HG02870 (cell line): ENCODE measurements at regions not wholly inside any gene's neighbourhood (a gene's known extent, or its start where the extent isn't known, plus 50 kb on each side); places are given as distances from the start of the nearest gene placed in this dataset.

Source experiments
- ATAC-seq: cut with Tn5 transposase; IDR thresholded peaks from one replicate; pipeline ENCODE4 v1.9.1; 2021; ENCODE audit warnings: mild to moderate bottlenecking, moderate library complexity; ENCODE audit not compliant: unreplicated experiment

GRCh38 chr9:13719981-13720676 is 440.6 kb upstream of the MPDZ start:
- ATAC-seq: no peak

- ATAC-seq: no peak
Measured at GRCh38 chr9:13719446-13719845, 440.0 kb upstream of the MPDZ start.

GRCh38 chr9:13718539-13718938 is 439.0 kb upstream of the MPDZ start:
- no peak for ATAC-seq

- no peak for ATAC-seq
Measured at GRCh38 chr9:13718086-13718485, 438.6 kb upstream of the MPDZ start.

- no peak for ATAC-seq
Measured at GRCh38 chr9:13717322-13718054, 438.0 kb upstream of the MPDZ start.

GRCh38 chr9:13716601-13717321 is 437.3 kb upstream of the MPDZ start:
- ATAC-seq: no peak

- ATAC-seq: no peak
Measured at GRCh38 chr9:13716090-13716489, 436.6 kb upstream of the MPDZ start.

- ATAC-seq: no peak
Measured at GRCh38 chr9:13715430-13715829, 435.9 kb upstream of the MPDZ start.

GRCh38 chr9:13707612-13708576 is 428.4 kb upstream of the MPDZ start:
- no peak for ATAC-seq

GRCh38 chr9:13705918-13706317 is 426.4 kb upstream of the MPDZ start:
- ATAC-seq: no peak

GRCh38 chr9:13705373-13705772 is 425.9 kb upstream of the MPDZ start:
- ATAC-seq: no peak

- no peak for ATAC-seq
Measured at GRCh38 chr9:13690595-13690994, 411.1 kb upstream of the MPDZ start.

GRCh38 chr9:13689925-13690324 is 410.4 kb upstream of the MPDZ start:
- ATAC-seq: no peak

GRCh38 chr9:13688990-13689600 is 409.6 kb upstream of the MPDZ start:
- ATAC-seq: no peak

GRCh38 chr9:13688223-13688989 is 408.9 kb upstream of the MPDZ start:
- no peak for ATAC-seq

- no peak for ATAC-seq
Measured at GRCh38 chr9:13684656-13685055, 405.2 kb upstream of the MPDZ start.

- no peak for ATAC-seq
Measured at GRCh38 chr9:13677801-13678200, 398.3 kb upstream of the MPDZ start.

- no peak for ATAC-seq
Measured at GRCh38 chr9:13675638-13676000, 396.1 kb upstream of the MPDZ start.

GRCh38 chr9:13674926-13675637 is 395.6 kb upstream of the MPDZ start:
- ATAC-seq: no peak
